Neural cell (in vitro differentiated cells): ENCODE measurements at regions not wholly inside any gene's neighbourhood (a gene's known extent, or its start where the extent isn't known, plus 50 kb on each side); places are given as distances from the start of the nearest gene placed in this dataset.

Experiments
- H2AFZ ChIP-seq: fragments of 200-600, 300-800 bp; sonication (generic), shearing (Covaris generic); 2 replicates; pipeline ENCODE4 v1.6.0; 2014; ENCODE audit warnings: low read depth, mild to moderate bottlenecking, antibody characterized with exemption, low read length, moderate library complexity
- H3F3A ChIP-seq: fragments of 200-600 bp; shearing (Covaris generic); 2 replicates; pipeline ENCODE4 v1.6.1; 2016; ENCODE audit warnings: mild to moderate bottlenecking, moderate library complexity, mixed read lengths, antibody characterized with exemption, low read length; ENCODE audit not compliant: insufficient read depth, poor library complexity, severe bottlenecking
- H3K27ac ChIP-seq: fragments of 200-600, 300-800 bp; sonication (generic), shearing (Covaris generic); 2 replicates; pipeline ENCODE4 v1.5.1; 2014; ENCODE audit warnings: mild to moderate bottlenecking, low read length, moderate library complexity
- H3K27me3 ChIP-seq: fragments of 300-800, 200-600 bp; sonication (generic), shearing (Covaris generic); 2 replicates; pipeline ENCODE4 v1.6.0; 2014; ENCODE audit warnings: mild to moderate bottlenecking, low read depth, low read length, moderate library complexity; ENCODE audit not compliant: insufficient read depth
- H3K36me3 ChIP-seq: fragments of 300-800, 200-600 bp; sonication (generic), shearing (Covaris generic); 2 replicates; pipeline ENCODE4 v1.5.1; 2014; ENCODE audit warnings: mild to moderate bottlenecking, antibody characterized with exemption, low read length, moderate library complexity; ENCODE audit not compliant: insufficient read depth
- H3K4me2 ChIP-seq: fragments of 300-800, 200-600 bp; sonication (generic), shearing (Covaris generic); 2 replicates; pipeline ENCODE4 v1.6.0; 2014; ENCODE audit warnings: mild to moderate bottlenecking, low read length
- H3K4me3 ChIP-seq: fragments of 300-800, 200-600 bp; sonication (generic), shearing (Covaris generic); 2 replicates; pipeline ENCODE4 v1.5.1; 2014; ENCODE audit warnings: mild to moderate bottlenecking, low read length, moderate library complexity
- H3K79me2 ChIP-seq: fragments of 200-600 bp; shearing (Covaris generic); replicated peaks from 2 replicates; pipeline ENCODE4 v1.6.0; 2014; ENCODE audit warnings: mild to moderate bottlenecking, low read length, moderate library complexity; ENCODE audit not compliant: insufficient read depth
- H3K9ac ChIP-seq: fragments of 300-800, 200-600 bp; sonication (generic), shearing (Covaris generic); 2 replicates; pipeline ENCODE4 v1.6.1; 2016; ENCODE audit warnings: mild to moderate bottlenecking, low read length, mixed read lengths
- H3K9me2 ChIP-seq: fragments of 200-600 bp; shearing (Covaris generic); 2 replicates; pipeline ENCODE4 v1.6.1; 2016; ENCODE audit warnings: mild to moderate bottlenecking, low read length, mixed read lengths; ENCODE audit not compliant: insufficient read depth
- H3K9me3 ChIP-seq: fragments of 200-600, 300-800 bp; sonication (generic), shearing (Covaris generic); 2 replicates; pipeline ENCODE4 v1.6.1; 2016; ENCODE audit warnings: mild to moderate bottlenecking, mixed run types, low read length, moderate library complexity, mixed read lengths
- H4K20me1 ChIP-seq: fragments of 200-600 bp; shearing (Covaris generic); 2 replicates; pipeline ENCODE4 v1.6.1; 2016; ENCODE audit warnings: mild to moderate bottlenecking, mixed run types; ENCODE audit not compliant: insufficient read depth
- EP300 ChIP-seq: fragments of 450-650 bp; conservative IDR thresholded peaks from 2 replicates; pipeline ENCODE4 v1.6.1; 2014; ENCODE audit warnings: antibody characterized with exemption, mild to moderate bottlenecking, moderate library complexity; ENCODE audit not compliant: poor library complexity, severe bottlenecking
- MXI1 ChIP-seq: fragments of 450-650 bp; conservative IDR thresholded peaks from 2 replicates; pipeline ENCODE4 v1.6.1; 2014; ENCODE audit warnings: antibody characterized with exemption, mild to moderate bottlenecking; ENCODE audit not compliant: poor library complexity, severe bottlenecking
- POLR2AphosphoS5 ChIP-seq: IDR thresholded peaks from 2 replicates; pipeline ENCODE4 v1.6.1; 2012
- RAD21 ChIP-seq: fragments of 450-650 bp; conservative IDR thresholded peaks from 2 replicates; pipeline ENCODE4 v1.6.1; 2014; ENCODE audit warnings: antibody characterized with exemption, mild to moderate bottlenecking, moderate library complexity
- SMC3 ChIP-seq: fragments of 450-650 bp; conservative IDR thresholded peaks from 2 replicates; pipeline ENCODE4 v1.6.1; 2014; ENCODE audit warnings: antibody characterized with exemption, mild to moderate bottlenecking, moderate library complexity; ENCODE audit not compliant: poor library complexity
- TAF1 ChIP-seq: IDR thresholded peaks from 2 replicates; pipeline ENCODE4 v1.6.1; 2012; ENCODE audit warnings: low read depth
- TF ChIP-seq, protein P1 (sequence below): fragments of 450-650 bp; IDR thresholded peaks from 2 replicates; pipeline ENCODE4 v1.5.1; 2014; ENCODE audit warnings: antibody characterized with exemption, mild to moderate bottlenecking, moderate library complexity; ENCODE audit not compliant: poor library complexity, severe bottlenecking
- TF ChIP-seq, protein P2 (sequence below): IDR thresholded peaks from 2 replicates; pipeline ENCODE4 v1.6.1; 2012; ENCODE audit warnings: borderline replicate concordance

DNA sequence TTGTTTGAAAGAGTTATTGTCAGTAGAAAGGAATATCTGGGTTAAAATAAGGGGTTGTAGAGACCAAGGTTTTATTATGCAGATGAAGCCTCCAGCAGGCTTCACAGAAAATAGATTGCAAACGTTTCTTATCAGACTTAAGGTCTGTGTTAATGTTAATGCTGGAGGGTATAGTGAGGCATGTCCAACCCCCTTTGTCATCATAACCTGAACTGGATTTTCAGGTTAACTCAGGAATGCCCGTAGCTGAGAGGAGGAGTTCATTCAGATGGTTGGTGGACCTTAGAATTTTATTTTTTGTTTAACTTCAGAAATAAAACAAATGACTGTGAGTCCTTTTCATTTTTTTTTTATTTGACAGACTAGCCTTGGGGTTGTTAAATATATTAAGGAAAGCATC lies 354.1 kb downstream of the GPM6A start:
- Histone ChIP-seq H3K4me2 (no peak overlapping the region), H3K27me3 (no peaks in the 10 kb centered on the region), H3K9me2 (no peaks in the 10 kb centered on the region), H3K9ac (no peak overlapping the region), H4K20me1 (no peaks in the 10 kb centered on the region), H3F3A (no peaks in the 10 kb centered on the region), H3K9me3 (no peaks in the 10 kb centered on the region), H3K79me2 (no peaks in the 10 kb centered on the region), H3K27ac (no peak overlapping the region), H3K36me3 (no peaks in the 10 kb centered on the region), H3K4me3 (no peak overlapping the region), H2AFZ (no peak overlapping the region)
- TF ChIP-seq MXI1 (no peak), EP300 (no peak), POLR2AphosphoS5 (no peak), TAF1 (no peak), SMC3 (no peak)
- TF ChIP-seq, protein P1, sequence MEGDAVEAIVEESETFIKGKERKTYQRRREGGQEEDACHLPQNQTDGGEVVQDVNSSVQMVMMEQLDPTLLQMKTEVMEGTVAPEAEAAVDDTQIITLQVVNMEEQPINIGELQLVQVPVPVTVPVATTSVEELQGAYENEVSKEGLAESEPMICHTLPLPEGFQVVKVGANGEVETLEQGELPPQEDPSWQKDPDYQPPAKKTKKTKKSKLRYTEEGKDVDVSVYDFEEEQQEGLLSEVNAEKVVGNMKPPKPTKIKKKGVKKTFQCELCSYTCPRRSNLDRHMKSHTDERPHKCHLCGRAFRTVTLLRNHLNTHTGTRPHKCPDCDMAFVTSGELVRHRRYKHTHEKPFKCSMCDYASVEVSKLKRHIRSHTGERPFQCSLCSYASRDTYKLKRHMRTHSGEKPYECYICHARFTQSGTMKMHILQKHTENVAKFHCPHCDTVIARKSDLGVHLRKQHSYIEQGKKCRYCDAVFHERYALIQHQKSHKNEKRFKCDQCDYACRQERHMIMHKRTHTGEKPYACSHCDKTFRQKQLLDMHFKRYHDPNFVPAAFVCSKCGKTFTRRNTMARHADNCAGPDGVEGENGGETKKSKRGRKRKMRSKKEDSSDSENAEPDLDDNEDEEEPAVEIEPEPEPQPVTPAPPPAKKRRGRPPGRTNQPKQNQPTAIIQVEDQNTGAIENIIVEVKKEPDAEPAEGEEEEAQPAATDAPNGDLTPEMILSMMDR: no peak
- TF ChIP-seq, protein P2, sequence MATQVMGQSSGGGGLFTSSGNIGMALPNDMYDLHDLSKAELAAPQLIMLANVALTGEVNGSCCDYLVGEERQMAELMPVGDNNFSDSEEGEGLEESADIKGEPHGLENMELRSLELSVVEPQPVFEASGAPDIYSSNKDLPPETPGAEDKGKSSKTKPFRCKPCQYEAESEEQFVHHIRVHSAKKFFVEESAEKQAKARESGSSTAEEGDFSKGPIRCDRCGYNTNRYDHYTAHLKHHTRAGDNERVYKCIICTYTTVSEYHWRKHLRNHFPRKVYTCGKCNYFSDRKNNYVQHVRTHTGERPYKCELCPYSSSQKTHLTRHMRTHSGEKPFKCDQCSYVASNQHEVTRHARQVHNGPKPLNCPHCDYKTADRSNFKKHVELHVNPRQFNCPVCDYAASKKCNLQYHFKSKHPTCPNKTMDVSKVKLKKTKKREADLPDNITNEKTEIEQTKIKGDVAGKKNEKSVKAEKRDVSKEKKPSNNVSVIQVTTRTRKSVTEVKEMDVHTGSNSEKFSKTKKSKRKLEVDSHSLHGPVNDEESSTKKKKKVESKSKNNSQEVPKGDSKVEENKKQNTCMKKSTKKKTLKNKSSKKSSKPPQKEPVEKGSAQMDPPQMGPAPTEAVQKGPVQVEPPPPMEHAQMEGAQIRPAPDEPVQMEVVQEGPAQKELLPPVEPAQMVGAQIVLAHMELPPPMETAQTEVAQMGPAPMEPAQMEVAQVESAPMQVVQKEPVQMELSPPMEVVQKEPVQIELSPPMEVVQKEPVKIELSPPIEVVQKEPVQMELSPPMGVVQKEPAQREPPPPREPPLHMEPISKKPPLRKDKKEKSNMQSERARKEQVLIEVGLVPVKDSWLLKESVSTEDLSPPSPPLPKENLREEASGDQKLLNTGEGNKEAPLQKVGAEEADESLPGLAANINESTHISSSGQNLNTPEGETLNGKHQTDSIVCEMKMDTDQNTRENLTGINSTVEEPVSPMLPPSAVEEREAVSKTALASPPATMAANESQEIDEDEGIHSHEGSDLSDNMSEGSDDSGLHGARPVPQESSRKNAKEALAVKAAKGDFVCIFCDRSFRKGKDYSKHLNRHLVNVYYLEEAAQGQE: no peak

DNA sequence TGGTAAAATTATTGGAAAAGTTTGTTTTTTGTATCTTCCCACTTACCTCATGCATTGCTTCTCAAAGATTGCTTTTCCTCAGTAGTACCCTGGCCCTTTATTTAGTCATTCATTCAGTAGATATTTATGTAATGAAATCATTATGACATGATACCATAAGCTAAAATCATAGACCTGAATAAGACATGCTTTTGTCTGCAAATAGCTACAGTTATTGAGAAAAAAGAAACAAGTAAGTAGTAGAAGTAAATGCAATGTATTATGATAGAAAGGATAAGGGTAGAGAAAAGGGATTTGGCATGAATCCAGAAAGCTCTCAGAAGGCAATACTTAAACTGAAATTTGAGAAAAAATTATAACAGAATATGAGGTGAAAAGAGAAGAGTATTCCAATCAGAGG lies 352.5 kb downstream of the GPM6A start:
- no peak overlapping the region for H2AFZ ChIP-seq
- no peaks in the 10 kb centered on the region for H3F3A ChIP-seq
- no peaks in the 10 kb centered on the region for H3K9me2 ChIP-seq
- no peaks in the 10 kb centered on the region for H3K9me3 ChIP-seq
- H3K4me2 ChIP-seq: no peak overlapping the region
- TF ChIP-seq, protein P1: no peak
- TF ChIP-seq RAD21: no peak
- no peak for TF ChIP-seq EP300
- TF ChIP-seq POLR2AphosphoS5: no peak
- TF ChIP-seq, protein P2: no peak
- H3K27me3 ChIP-seq: no peaks in the 10 kb centered on the region
- H3K27ac ChIP-seq: no peak overlapping the region
- no peak overlapping the region for H3K9ac ChIP-seq
- H3K79me2 ChIP-seq: no peaks in the 10 kb centered on the region
- no peaks in the 10 kb centered on the region for H3K36me3 ChIP-seq
- no peaks in the 10 kb centered on the region for H4K20me1 ChIP-seq
- H3K4me3 ChIP-seq: no peak overlapping the region
